GM19397 (cell line): ENCODE measurements at regions not wholly inside any gene's neighbourhood (a gene's known extent, or its start where the extent isn't known, plus 50 kb on each side); places are given as distances from the start of the nearest gene placed in this dataset.
"Not testable (repeated sequence)": the region's sequence is repeated elsewhere in the genome, so short reads cannot be mapped to it uniquely, and the experiment has no call there.

Source experiments
- ATAC-seq: cut with Tn5 transposase; IDR thresholded peaks from one replicate; pipeline ENCODE4 v1.9.1; 2021; ENCODE audit warnings: mild to moderate bottlenecking, moderate library complexity; ENCODE audit not compliant: unreplicated experiment

DNA sequence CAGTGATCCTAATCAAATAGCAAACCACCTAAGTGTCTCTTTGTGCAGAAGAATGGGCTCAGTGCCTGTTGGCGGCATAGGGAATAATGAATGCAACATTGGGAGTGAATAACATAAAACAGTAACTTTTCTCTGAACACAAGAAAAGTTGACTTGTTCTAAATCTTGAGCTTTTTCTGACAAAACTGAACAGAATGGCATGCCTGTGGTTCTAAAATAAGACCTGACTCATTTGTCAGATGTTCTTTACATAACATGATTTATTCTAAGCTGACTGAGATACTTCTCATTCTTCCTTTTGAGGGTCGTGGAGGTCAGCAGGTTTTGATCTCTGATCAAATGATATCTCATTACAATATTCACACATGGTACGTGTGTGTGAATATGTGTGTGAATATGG is 165.4 kb upstream of the WDR1 start:
- ATAC-seq = no peak

GRCh38 chr4:10279261-10279660 is 162.7 kb upstream of the WDR1 start:
- ATAC-seq = no peak

- no peak for ATAC-seq
Measured at GRCh38 chr4:10278071-10278470, 161.5 kb upstream of the WDR1 start.

DNA sequence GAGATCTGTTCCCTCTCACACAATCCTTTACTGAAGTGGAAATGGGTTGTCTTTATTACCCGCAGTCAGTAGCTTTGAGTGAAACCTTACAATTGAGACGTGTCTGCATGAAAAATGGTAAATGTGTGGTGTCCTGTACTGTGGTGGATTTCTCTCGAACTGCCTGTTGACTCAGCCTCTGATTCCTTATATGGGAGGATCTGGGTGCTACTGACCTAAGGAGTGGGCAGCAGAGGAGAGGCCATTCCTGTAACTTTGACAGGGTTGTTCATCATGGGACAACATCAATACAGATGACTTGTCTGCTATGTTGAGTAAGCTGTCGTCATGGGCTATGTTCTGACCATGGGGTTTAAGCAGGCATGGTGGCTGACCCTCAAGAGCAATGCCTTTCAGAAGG is 159.6 kb upstream of the WDR1 start:
- ATAC-seq = no peak

- ATAC-seq = no peak
Measured at GRCh38 chr4:10275696-10276095, 159.1 kb upstream of the WDR1 start.

GRCh38 chr4:10273030-10273429 is 156.4 kb upstream of the WDR1 start:
- ATAC-seq = no peak

GRCh38 chr4:10272511-10272910 is 155.9 kb upstream of the WDR1 start:
- no peak for ATAC-seq

DNA sequence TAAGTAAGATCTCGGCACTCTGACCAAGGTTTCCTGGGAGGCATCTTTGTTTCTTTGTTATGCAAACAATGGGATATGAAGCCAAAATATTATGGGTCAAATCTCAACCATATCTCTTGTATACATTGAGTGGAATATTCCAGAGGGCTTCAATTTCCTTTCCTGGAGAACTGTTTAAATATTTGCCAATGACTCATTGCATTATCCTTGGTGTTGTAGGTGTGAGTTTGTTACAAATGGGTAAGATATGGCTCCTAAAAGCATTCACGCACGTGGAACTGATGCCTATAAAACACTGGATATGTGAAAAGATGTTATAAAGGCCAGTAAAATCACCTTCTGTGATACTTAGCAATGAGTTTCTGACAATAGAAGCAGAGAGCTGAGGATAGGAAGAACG is 150.5 kb upstream of the WDR1 start:
- ATAC-seq = no peak

GRCh38 chr4:10260777-10261176 is 144.2 kb upstream of the WDR1 start:
- no peak for ATAC-seq

GRCh38 chr4:10259976-10260375 is 143.4 kb upstream of the WDR1 start:
- ATAC-seq = no peak

DNA sequence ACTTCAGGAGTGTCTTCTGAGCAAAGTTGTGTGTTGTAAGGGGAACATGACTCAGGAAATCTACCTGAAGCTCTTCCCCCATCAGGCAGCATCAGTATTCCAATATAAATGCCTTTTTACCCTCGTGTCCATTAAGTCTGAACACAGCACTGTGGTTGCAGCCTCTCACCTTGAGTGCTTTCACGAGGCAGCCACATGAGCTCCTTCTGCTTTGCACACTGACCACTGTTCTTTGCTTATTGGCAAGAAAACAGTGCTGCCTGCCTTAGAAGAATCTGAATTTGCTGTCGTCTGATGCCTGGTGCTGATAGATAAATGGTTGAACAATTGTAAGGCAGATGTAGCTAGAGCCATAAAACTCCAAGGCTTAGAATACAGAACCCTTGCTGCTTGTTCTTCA is 139.6 kb upstream of the WDR1 start:
- ATAC-seq = no peak

- no peak for ATAC-seq
Measured at GRCh38 chr4:10253765-10254164, 137.2 kb upstream of the WDR1 start.

DNA sequence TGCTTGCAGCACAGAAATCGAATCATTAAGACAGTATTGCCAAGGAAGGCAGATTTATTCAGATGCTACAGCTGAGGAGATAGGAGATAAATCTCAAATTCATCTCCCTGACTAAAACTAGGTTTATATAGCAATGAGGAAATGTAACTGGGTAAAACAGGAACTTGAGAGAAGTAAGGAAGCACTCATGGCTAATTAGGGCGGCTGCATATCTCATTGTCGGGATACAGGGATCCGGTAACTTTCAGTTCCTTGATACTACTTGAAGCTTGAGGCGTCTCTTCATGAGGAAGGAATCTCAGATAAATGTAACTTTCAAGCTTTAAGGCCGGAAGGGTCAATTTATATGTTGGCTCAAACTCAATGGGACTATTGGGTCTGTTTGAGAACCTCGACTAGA is 129.2 kb upstream of the WDR1 start:
- no peak for ATAC-seq

DNA sequence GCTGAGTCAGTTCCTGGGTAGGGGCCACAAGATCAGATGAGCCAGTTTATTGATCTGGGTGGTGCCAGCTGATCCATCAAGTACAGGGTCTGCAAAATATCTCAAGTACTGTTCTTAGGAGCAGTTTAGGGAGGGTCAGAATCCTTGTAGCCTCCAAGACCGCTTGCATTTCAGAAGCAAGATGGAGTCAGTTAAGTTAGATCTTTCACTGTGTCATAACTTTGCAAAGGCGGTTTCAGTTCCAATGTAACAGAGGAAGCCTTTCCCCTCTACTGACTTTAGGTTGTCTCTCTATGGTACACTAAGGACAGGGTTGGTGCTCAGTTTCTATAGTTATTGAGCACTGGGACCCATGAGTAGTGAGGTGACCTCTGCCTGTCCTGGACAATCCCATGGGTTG is 127.3 kb upstream of the WDR1 start:
- ATAC-seq = no peak

DNA sequence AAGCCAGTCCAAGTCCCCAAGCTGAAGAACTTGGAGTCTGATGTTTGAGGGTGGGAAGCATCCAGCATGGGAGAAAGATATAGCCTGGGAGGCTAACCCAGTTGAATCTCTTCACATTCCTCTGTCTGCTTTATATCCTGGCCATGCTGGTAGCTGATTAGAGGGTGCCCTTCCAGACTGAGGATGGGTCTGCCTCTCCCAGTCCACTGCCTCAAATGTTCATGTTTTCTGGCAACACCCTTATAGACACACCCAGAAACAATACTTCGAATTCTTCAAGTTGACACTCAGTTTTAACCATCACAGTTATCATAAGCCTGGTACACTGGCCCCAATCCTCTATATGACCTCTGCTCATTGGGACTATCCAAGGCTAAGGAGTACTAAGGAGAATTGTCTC is 124.1 kb upstream of the WDR1 start:
- no peak for ATAC-seq

DNA sequence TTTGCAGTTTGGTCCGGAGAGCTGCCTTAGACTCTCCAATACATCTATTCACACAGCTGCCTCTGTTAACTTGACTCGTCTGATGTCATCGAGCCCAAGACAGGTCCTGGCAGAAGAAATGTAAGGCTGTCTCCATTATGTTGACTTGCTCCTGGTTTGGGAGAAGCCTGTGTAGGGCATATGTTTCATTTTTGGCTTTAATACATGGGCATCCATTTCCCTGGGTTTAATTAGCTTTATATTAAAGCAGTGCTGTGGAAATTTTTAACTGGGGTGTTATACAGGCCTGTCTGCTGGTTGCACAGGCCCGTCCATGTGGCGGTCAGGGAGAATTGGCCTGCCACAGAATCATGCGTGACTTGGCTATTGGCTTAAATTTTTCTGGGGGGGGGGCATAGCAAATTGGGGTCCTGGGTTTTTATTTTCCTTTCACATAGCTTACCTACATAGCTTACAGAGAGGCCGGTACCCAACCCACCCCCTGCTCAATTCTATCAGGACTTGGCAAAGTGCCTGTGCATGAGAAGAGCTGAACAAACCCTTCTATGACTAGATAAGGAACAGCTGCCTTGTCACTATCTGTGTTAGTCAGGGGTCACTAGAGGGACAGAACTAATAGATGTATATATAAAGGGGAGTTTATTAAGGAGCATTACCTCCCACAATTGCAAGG is 123.5 kb upstream of the WDR1 start:
- ATAC-seq = no peak

GRCh38 chr4:10237131-10237530 is 120.5 kb upstream of the WDR1 start:
- ATAC-seq = no peak

- ATAC-seq = no peak
Measured at GRCh38 chr4:10232114-10232513, 115.5 kb upstream of the WDR1 start.

GRCh38 chr4:10226756-10227155 is 110.2 kb upstream of the WDR1 start:
- ATAC-seq = no peak

DNA sequence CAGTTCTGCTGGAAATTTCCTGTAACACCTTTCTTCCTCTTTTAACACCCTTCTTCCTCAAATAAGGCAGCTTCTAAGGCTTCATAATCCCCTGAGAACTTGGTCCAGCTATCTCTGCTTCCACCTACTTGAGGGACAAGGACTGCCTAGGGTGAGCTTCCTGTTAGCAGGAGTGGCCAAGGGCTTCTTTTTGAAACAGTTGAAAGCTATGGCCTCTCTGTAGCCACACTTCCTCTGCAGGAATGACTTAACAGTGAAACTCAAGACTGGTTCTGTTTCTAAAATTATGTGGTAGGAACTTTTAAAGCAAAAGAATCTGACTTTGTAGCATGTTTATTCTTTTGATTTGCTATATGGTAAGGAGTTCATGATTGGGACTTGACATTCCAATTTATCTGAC is 108.5 kb upstream of the WDR1 start:
- ATAC-seq = no peak

DNA sequence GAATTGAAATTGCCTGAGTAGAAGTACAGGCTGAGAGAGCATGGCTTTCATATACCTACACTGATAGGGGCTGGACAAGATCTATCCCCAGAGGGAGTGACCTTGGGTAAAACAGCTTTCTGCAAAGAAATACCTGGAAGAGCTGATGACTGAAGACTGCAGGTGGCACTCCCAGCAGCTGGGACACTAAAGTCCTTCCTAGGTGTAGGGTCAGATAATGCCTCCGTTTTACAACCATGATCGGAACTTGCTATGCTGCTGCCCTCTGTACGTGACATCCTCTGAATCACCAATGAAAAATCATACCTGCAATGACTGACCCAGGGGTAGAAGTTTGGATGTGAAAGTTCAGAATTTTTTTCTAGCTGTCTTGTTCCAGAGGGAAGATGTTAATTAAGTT is 107.2 kb upstream of the WDR1 start:
- ATAC-seq = no peak

DNA sequence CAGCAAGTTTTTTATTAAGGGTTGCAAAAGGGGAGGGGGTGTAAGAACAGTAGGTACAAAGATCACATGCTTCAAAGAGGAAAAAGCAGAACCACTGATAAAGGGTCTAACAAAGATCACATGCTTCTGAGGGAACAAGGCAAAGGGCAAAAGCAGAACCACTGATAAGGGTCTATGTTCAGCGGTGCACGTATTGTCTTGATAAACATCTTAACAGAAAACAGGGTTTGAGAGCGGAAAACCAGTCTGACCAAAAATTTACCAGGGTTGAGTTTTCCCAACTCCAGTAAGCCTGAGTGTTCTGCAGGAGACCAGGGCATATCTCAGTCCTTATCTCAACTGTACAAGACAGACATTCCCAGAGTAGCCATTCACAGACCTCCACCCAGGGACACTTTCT is 96.9 kb upstream of the WDR1 start:
- ATAC-seq = not testable (repeated sequence)

- ATAC-seq = no peak
Measured at GRCh38 chr4:10212901-10213300, 96.3 kb upstream of the WDR1 start.
